Endothelial cell of umbilical vein (primary cell): ENCODE measurements at regions not wholly inside any gene's neighbourhood (a gene's known extent, or its start where the extent isn't known, plus 50 kb on each side); places are given as distances from the start of the nearest gene placed in this dataset.

ENCODE experiments used
- BruUV-seq: library from RNA; stranded (reverse); fragments of 400-500 nt; replicated peaks from 2 replicates; lab custom pipeline; 2021; lab: Mats Ljungman, UMichigan
- CTCF ChIA-PET: fragments of 300-600, 350-600 bp; sonication (Branson Sonifier 250); formaldehyde crosslinking; loops from one replicate; lab custom pipeline; 2021; ENCODE audit warnings: antibody characterized with exemption, inconsistent platforms; lab: Charles Lee
- POLR2A ChIA-PET: fragments of 300-600, 350-600 bp; sonication (Branson Sonifier 250); formaldehyde crosslinking; loops from one replicate; lab custom pipeline; 2021; ENCODE audit warnings: antibody characterized with exemption, inconsistent platforms; lab: Charles Lee
- DNase-seq: peaks from one replicate; pipeline ENCODE4 v3.0.0-alpha.2; 2011; ENCODE audit warnings: low read depth, low spot score
- FAIRE-seq: peaks from 2 replicates; lab custom pipeline; 2011; peaks lifted over from hg19 to GRCh38; lab: Jason Lieb, UNC
- H2AFZ ChIP-seq: 2 replicates; pipeline ENCODE4 v1.6.0; 2012; ENCODE audit warnings: low read depth, low read length, control low read depth, inconsistent platforms
- H3K27ac ChIP-seq: 2 replicates; pipeline ENCODE4 v1.5.1; 2011; ENCODE audit warnings: low read depth, mild to moderate bottlenecking, control low read depth, low read length, moderate library complexity; ENCODE audit not compliant: insufficient read depth
- H3K27me3 ChIP-seq, 2 experiments: 2 replicates each; pipeline versions ENCODE4 v1.6.0 to v1.6.1; 2011; ENCODE audit warnings: low read length in 2 of 2, mixed read lengths in 1 of 2; ENCODE audit not compliant: control insufficient read depth in 2 of 2, insufficient read depth in 2 of 2
- H3K36me3 ChIP-seq, 2 experiments: 2 replicates in 1 of 2; 3 replicates in 1 of 2; pipeline ENCODE4 v1.5.1; 2011; ENCODE audit warnings: low read length in 2 of 2, mild to moderate bottlenecking in 1 of 2, moderate library complexity in 1 of 2; ENCODE audit not compliant: control insufficient read depth in 2 of 2, insufficient read depth in 2 of 2; ENCODE audit errors: extremely low read depth in 1 of 2
- H3K4me1 ChIP-seq: 3 replicates; pipeline ENCODE4 v1.5.1; 2011; ENCODE audit warnings: mild to moderate bottlenecking, low read length; ENCODE audit not compliant: control insufficient read depth, insufficient read depth; ENCODE audit errors: extremely low read depth
- H3K4me2 ChIP-seq: 2 replicates; pipeline ENCODE4 v1.6.1; 2011; ENCODE audit warnings: low read length, control low read depth, mixed read lengths; ENCODE audit not compliant: insufficient read depth
- H3K4me3 ChIP-seq, 3 experiments: fragments of 200-600 bp in 1 of 3; sonication (generic), shearing (Covaris generic) in 1 of 3; replicated peaks in 1 of 3; 2 replicates each; pipeline ENCODE4 v1.5.1; 2011 to 2016; ENCODE audit warnings: control low read depth in 3 of 3, low read length in 3 of 3, mild to moderate bottlenecking in 2 of 3, inconsistent platforms in 1 of 3, low read depth in 1 of 3, moderate library complexity in 1 of 3; ENCODE audit not compliant: insufficient read depth in 1 of 3
- H3K79me2 ChIP-seq: 2 replicates; pipeline ENCODE4 v1.6.0; 2012; ENCODE audit warnings: low read length, inconsistent platforms; ENCODE audit not compliant: control insufficient read depth, insufficient read depth
- H3K9ac ChIP-seq: replicated peaks from 2 replicates; pipeline ENCODE3; 2011; ENCODE audit warnings: low read length, control low read depth; ENCODE audit not compliant: insufficient read depth; ENCODE audit errors: extremely low read depth
- H3K9me1 ChIP-seq: replicated peaks from 3 replicates; pipeline ENCODE4 v1.6.0; 2011; ENCODE audit warnings: mild to moderate bottlenecking, low read length; ENCODE audit not compliant: control insufficient read depth, insufficient read depth; ENCODE audit errors: extremely low read depth
- H3K9me3 ChIP-seq: replicated peaks from 2 replicates; pipeline ENCODE4 v1.5.1; 2012; ENCODE audit warnings: low read length, inconsistent platforms; ENCODE audit not compliant: control insufficient read depth, insufficient read depth
- H4K20me1 ChIP-seq: replicated peaks from 2 replicates; pipeline ENCODE3; 2011; ENCODE audit warnings: mild to moderate bottlenecking, low read length; ENCODE audit not compliant: control insufficient read depth, insufficient read depth; ENCODE audit errors: extremely low read depth
- EZH2 ChIP-seq: IDR thresholded peaks from 2 replicates; pipeline ENCODE4 v1.6.1; 2012; ENCODE audit warnings: borderline replicate concordance, low read depth, mild to moderate bottlenecking, moderate library complexity, low read length, inconsistent platforms; ENCODE audit not compliant: severe bottlenecking
- FOS ChIP-seq: IDR thresholded peaks from 2 replicates; pipeline ENCODE4 v1.6.1; 2011; ENCODE audit warnings: mild to moderate bottlenecking, low read length, moderate library complexity, borderline replicate concordance; ENCODE audit not compliant: insufficient read depth
- GATA2 ChIP-seq: IDR thresholded peaks from 2 replicates; pipeline ENCODE4 v1.7.0; 2011; ENCODE audit warnings: low read depth, mild to moderate bottlenecking, moderate library complexity, mixed read lengths, low read length; ENCODE audit not compliant: insufficient read length, insufficient read depth
- JUN ChIP-seq: IDR thresholded peaks from 2 replicates; pipeline ENCODE4 v1.6.1; 2011; ENCODE audit warnings: borderline replicate concordance, low read depth; ENCODE audit not compliant: insufficient read length, insufficient read depth
- MYC ChIP-seq: IDR thresholded peaks from one replicate; pipeline ENCODE4 v1.6.1; 2011; ENCODE audit warnings: mild to moderate bottlenecking, low read depth, low read length
- POLR2A ChIP-seq: IDR thresholded peaks from 2 replicates; pipeline ENCODE4 v1.6.1; 2012; ENCODE audit warnings: low read depth, mild to moderate bottlenecking, control low read depth, low read length
- POLR2AphosphoS5 ChIP-seq: IDR thresholded peaks from 2 replicates; pipeline ENCODE4 v1.6.1; 2012; ENCODE audit warnings: low read depth, mild to moderate bottlenecking, control low read depth, low read length, moderate library complexity; ENCODE audit not compliant: insufficient read depth
- dilution Hi-C: fragments of 300-500 bp; cut with MboI; formaldehyde crosslinking; loops from one replicate; pipeline ENCODE4 v1.15.0; 2019; ENCODE audit warnings: low sequenced_read_pairs; ENCODE audit not compliant: extremely low pct_ligation_motif_present
- intact Hi-C: fragments of 100-400 bp; cut with micrococcal nuclease; formaldehyde crosslinking; loops from one replicate; pipeline ENCODE4 v1.10.0; 2022
- TF ChIP-seq, protein P1 (sequence below), 2 donors: IDR thresholded peaks; 1 replicate in 1 of 2; 2 replicates in 1 of 2; pipeline ENCODE4 v1.5.1; 2011; ENCODE audit warnings: low read length in 2 of 2, mild to moderate bottlenecking in 2 of 2, moderate library complexity in 2 of 2, control low read depth in 1 of 2, inconsistent platforms in 1 of 2, low read depth in 1 of 2; ENCODE audit not compliant: insufficient read depth in 1 of 2; ENCODE audit errors: extremely low read depth in 1 of 2
- TF ChIP-seq, protein P2 (sequence below): IDR thresholded peaks from 2 replicates; pipeline ENCODE4 v1.6.1; 2011; ENCODE audit not compliant: insufficient read depth, insufficient read length

DNA sequence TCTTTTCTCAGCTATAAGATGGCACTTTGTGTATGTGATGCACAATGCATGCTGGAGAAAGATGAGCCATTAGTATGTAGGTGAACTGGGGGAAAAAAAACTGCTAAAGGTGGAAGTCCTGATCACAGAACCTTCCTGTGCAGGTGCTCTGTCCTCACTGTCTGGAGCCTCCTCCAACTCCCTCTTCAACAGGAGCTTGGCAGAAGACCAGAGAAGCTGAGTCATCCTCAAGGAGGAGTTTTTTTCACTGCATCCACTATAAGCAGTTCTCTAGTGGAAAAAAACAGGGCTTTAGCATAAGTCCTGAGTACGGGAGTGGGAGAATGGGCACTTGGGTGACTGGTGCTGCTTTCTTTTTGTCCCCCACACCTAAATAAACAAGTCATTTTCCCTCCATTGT is 168.4 kb upstream of the CADPS start:
- dilution Hi-C loops: no loop called here
- FAIRE-seq (no peak), DNase-seq (no peak)
- no peak overlapping the region for H3K4me3 ChIP-seq
- BruUV-seq: no TSS peak
- no peaks in the 10 kb centered on the region for H3K27me3 ChIP-seq
- ChIA-PET POLR2A (no interaction called here), CTCF (no interaction called here)
- no peak overlapping the region for H3K27ac ChIP-seq
- no peak for TF ChIP-seq EZH2
- TF ChIP-seq, protein P1, sequence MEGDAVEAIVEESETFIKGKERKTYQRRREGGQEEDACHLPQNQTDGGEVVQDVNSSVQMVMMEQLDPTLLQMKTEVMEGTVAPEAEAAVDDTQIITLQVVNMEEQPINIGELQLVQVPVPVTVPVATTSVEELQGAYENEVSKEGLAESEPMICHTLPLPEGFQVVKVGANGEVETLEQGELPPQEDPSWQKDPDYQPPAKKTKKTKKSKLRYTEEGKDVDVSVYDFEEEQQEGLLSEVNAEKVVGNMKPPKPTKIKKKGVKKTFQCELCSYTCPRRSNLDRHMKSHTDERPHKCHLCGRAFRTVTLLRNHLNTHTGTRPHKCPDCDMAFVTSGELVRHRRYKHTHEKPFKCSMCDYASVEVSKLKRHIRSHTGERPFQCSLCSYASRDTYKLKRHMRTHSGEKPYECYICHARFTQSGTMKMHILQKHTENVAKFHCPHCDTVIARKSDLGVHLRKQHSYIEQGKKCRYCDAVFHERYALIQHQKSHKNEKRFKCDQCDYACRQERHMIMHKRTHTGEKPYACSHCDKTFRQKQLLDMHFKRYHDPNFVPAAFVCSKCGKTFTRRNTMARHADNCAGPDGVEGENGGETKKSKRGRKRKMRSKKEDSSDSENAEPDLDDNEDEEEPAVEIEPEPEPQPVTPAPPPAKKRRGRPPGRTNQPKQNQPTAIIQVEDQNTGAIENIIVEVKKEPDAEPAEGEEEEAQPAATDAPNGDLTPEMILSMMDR (IDR thresholded peaks at IDR 0.05; ENCODE audit: extremely low read depth in 1 of 2, insufficient read depth in 1 of 2, low read depth in 1 of 2, low read length in 2 of 2): no peak
- TF ChIP-seq POLR2AphosphoS5: no peak
- no peak for TF ChIP-seq POLR2A
- no peak for TF ChIP-seq GATA2
- no peak for TF ChIP-seq FOS
- TF ChIP-seq, protein P2, sequence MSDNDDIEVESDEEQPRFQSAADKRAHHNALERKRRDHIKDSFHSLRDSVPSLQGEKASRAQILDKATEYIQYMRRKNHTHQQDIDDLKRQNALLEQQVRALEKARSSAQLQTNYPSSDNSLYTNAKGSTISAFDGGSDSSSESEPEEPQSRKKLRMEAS: no peak
- TF ChIP-seq MYC: no peak
- TF ChIP-seq JUN: no peak
- H3K79me2 ChIP-seq: no peaks in the 10 kb centered on the region
- H3K9me3 ChIP-seq: peaks cover 2% of the 10 kb centered on the region
- no peaks in the 10 kb centered on the region for H4K20me1 ChIP-seq
- H2AFZ ChIP-seq: no peak overlapping the region
- intact Hi-C loops: no loop called here
- H3K9ac ChIP-seq: no peak overlapping the region
- H3K36me3 ChIP-seq: no peaks in the 10 kb centered on the region
- no peaks in the 10 kb centered on the region for H3K9me1 ChIP-seq
- H3K4me1 ChIP-seq: no peaks in the 10 kb centered on the region
- no peak overlapping the region for H3K4me2 ChIP-seq
